Activated CD8-positive, alpha-beta T cell treated with anti-CD3 and anti-CD28 coated beads for 36 hours (primary cell): ENCODE measurements at regions not wholly inside any gene's neighbourhood (a gene's known extent, or its start where the extent isn't known, plus 50 kb on each side); places are given as distances from the start of the nearest gene placed in this dataset.

Experiments
- ATAC-seq: fragments of 200-7000 bp; cut with Tn5 transposase; one replicate; pipeline ENCODE4 v1.10.0; 2021; ENCODE audit warnings: mild to moderate bottlenecking, moderate library complexity
- CTCF ChIA-PET: fragments of 350-600 bp; sonication (Branson Sonifier 250); formaldehyde crosslinking; loops from one replicate; lab custom pipeline; 2021; ENCODE audit warnings: antibody characterized with exemption; lab: Charles Lee
- POLR2A ChIA-PET: fragments of 350-600 bp; sonication (Branson Sonifier 250); formaldehyde crosslinking; loops from one replicate; lab custom pipeline; 2021; ENCODE audit warnings: antibody characterized with exemption; lab: Charles Lee
- DNase-seq: peaks from one replicate; pipeline ENCODE4 v3.0.0-alpha.2; 2020
- H3K27ac Mint-ChIP-seq: one replicate; pipeline ENCODE4 v1.8.0; 2021; ENCODE audit warnings: mild to moderate bottlenecking, mixed read lengths
- H3K27me3 Mint-ChIP-seq: one replicate; pipeline ENCODE4 v1.8.0; 2021; ENCODE audit warnings: mixed read lengths
- H3K36me3 Mint-ChIP-seq: one replicate; pipeline ENCODE4 v1.8.0; 2021; ENCODE audit warnings: low read depth, mixed read lengths
- H3K4me1 Mint-ChIP-seq: one replicate; pipeline ENCODE4 v1.8.0; 2021; ENCODE audit warnings: low read depth, mixed read lengths
- H3K4me3 Mint-ChIP-seq: one replicate; pipeline ENCODE4 v1.8.0; 2021; ENCODE audit warnings: mild to moderate bottlenecking, moderate library complexity, mixed read lengths
- H3K9me3 Mint-ChIP-seq: one replicate; pipeline ENCODE4 v1.8.0; 2021; ENCODE audit warnings: mixed read lengths
- intact Hi-C: fragments of 100-400 bp; cut with micrococcal nuclease; formaldehyde crosslinking; loops from one replicate; pipeline ENCODE4 v1.10.0; 2022
- TF ChIP-seq, protein P1 (sequence below): fragments of 200-600 bp; IDR thresholded peaks from one replicate; pipeline ENCODE4 v1.8.0; 2022; ENCODE audit warnings: antibody characterized with exemption, mild to moderate bottlenecking

DNA sequence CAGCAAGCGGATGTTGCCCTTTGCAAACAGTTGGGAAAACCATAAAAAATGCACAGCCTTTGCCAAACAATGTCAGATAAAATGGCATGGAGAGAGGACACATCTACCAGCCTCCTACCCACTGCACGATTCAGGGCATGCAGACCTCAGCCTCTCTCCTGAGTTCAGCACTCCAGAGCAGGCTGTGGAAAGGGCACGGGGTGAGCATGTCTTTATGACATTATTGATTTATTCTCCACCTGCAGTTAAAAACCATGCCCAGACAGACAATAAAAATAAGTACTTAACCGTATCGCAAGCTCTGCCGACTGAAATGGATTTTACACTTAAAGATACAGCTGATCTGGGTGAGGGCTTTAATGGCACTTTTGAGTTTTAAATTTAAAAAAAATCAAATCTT is 127.1 kb downstream of the MAF start:
- no peak for ATAC-seq

DNA sequence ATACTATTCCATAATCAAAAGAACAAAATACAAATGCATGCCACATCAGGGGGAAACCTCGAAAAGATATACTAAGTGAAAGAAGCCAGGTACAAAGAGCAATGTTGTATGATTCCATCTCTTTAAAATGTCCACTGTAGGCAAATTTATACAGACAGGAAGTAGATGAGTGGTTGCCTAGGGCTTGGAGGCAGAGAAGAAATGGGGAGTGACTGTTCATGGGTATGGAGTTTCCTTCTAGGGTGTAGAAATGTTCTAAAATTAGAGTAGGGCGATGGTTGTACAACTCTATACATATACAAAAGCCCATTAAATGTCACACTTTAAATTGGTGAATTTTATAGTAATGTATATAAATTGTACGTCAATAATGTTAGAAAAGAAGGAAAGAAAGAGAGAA is 128.1 kb downstream of the MAF start:
- ChIA-PET POLR2A (no interaction called here), CTCF (no interaction called here)
- H3K27ac Mint-ChIP-seq: no peak overlapping the region
- no peak overlapping the region for H3K4me3 Mint-ChIP-seq
- ATAC-seq: no peak
- no peak for DNase-seq
- no peaks in the 10 kb centered on the region for H3K4me1 Mint-ChIP-seq
- intact Hi-C loops: no loop called here
- no peaks in the 10 kb centered on the region for H3K9me3 Mint-ChIP-seq
- no peaks in the 10 kb centered on the region for H3K36me3 Mint-ChIP-seq
- TF ChIP-seq, protein P1, sequence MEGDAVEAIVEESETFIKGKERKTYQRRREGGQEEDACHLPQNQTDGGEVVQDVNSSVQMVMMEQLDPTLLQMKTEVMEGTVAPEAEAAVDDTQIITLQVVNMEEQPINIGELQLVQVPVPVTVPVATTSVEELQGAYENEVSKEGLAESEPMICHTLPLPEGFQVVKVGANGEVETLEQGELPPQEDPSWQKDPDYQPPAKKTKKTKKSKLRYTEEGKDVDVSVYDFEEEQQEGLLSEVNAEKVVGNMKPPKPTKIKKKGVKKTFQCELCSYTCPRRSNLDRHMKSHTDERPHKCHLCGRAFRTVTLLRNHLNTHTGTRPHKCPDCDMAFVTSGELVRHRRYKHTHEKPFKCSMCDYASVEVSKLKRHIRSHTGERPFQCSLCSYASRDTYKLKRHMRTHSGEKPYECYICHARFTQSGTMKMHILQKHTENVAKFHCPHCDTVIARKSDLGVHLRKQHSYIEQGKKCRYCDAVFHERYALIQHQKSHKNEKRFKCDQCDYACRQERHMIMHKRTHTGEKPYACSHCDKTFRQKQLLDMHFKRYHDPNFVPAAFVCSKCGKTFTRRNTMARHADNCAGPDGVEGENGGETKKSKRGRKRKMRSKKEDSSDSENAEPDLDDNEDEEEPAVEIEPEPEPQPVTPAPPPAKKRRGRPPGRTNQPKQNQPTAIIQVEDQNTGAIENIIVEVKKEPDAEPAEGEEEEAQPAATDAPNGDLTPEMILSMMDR: no peak
- H3K27me3 Mint-ChIP-seq: peaks cover 2% of the 10 kb centered on the region

More for the DNA sequence above, 127.1 kb downstream of the MAF start:
- TF ChIP-seq, protein P1: no peak
- ChIA-PET POLR2A (no interaction called here), CTCF (no interaction called here)
- DNase-seq: no peak
- H3K9me3 Mint-ChIP-seq: no peaks in the 10 kb centered on the region
- H3K4me1 Mint-ChIP-seq: no peaks in the 10 kb centered on the region
- peaks cover 2% of the 10 kb centered on the region for H3K27me3 Mint-ChIP-seq
- no peaks in the 10 kb centered on the region for H3K36me3 Mint-ChIP-seq
- intact Hi-C loops: no loop called here
- H3K4me3 Mint-ChIP-seq: no peak overlapping the region
- H3K27ac Mint-ChIP-seq: no peak overlapping the region

DNA sequence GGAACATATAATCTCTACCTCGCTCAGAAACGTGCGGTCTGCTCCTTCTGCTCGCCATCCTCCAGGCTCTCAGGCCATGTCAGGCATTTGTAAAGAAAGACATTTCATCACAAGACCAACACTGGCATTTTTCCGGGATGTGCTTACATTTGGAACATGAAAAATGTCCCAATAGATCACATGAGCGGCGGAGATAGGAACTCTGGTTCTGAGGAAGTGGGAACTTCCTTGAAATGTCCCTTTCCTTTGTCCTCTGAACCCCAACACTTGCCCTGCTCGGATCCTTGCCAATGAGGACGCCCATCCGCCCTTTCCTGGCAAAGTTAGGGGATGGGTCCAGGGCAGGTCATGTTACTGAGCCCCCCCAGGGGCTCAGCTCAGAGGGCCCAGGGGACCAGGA is 130.5 kb downstream of the MAF start:
- no peak overlapping the region for H3K27ac Mint-ChIP-seq
- H3K9me3 Mint-ChIP-seq: no peaks in the 10 kb centered on the region
- H3K36me3 Mint-ChIP-seq: no peaks in the 10 kb centered on the region
- TF ChIP-seq, protein P1: no peak
- no peaks in the 10 kb centered on the region for H3K4me1 Mint-ChIP-seq
- no peak for DNase-seq
- ATAC-seq: no peak
- H3K4me3 Mint-ChIP-seq: no peak overlapping the region
- POLR2A ChIA-PET: no interaction called here
- CTCF ChIA-PET: no interaction called here
- intact Hi-C loops: no loop called here
- H3K27me3 Mint-ChIP-seq: peaks cover 2% of the 10 kb centered on the region

DNA sequence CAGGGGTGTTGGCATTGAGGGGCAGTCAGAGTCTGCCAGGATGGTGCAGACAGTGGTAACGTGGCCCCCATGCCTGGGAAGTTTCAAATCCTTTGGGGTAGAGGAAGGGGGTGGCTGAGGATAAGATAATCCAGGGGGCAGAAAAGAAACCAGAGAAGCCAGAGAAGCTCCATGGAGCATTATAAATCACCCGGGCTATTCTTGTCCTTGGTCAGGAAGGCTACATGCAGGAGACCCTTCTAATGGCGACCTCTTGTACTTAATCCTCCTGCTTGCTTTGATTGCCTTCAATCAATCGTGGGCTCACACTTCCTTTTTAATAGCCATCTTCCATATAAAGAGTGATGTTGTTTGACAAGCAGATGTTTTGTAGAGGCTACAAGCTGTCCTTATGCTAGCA is 131.9 kb downstream of the MAF start:
- TF ChIP-seq, protein P1: no peak
- Mint-ChIP-seq H3K27me3 (peaks cover 2% of the 10 kb centered on the region), H3K27ac (no peak overlapping the region), H3K36me3 (no peaks in the 10 kb centered on the region), H3K4me1 (no peaks in the 10 kb centered on the region), H3K9me3 (no peaks in the 10 kb centered on the region), H3K4me3 (no peak overlapping the region)
- intact Hi-C loops: no loop called here
- ChIA-PET CTCF (no interaction called here), POLR2A (no interaction called here)
- DNase-seq: no peak
- ATAC-seq: no peak

DNA sequence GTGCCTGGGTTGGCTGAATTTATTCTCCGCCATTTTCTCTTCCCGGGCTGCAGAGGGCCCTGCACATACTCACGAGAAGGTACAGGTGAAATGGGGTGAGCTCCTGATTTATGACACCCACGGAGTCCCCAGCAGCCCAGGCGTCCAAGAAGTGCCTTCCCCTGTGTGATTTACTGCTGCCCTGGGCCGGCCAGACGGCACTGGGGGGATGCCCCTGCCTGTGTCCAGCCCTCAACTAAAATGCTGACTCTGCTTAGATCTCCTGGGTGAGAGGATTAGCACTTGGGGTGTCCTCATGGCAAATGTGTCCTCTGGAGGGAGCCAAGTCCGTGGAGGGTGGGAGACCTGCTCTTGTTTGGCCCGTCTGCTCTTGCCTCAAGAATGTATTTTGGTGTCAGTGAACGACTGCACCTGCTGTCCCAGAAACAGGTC is 132.4 kb downstream of the MAF start:
- no peak overlapping the region for H3K4me3 Mint-ChIP-seq
- DNase-seq (no peak), ATAC-seq (no peak)
- H3K9me3 Mint-ChIP-seq: no peaks in the 10 kb centered on the region
- CTCF ChIA-PET: no interaction called here
- POLR2A ChIA-PET: no interaction called here
- intact Hi-C loops: no loop called here
- no peaks in the 10 kb centered on the region for H3K36me3 Mint-ChIP-seq
- H3K27ac Mint-ChIP-seq: no peak overlapping the region
- peaks cover 2% of the 10 kb centered on the region for H3K27me3 Mint-ChIP-seq
- no peaks in the 10 kb centered on the region for H3K4me1 Mint-ChIP-seq
- TF ChIP-seq, protein P1: no peak
